Stimulated activated CD8-positive, alpha-beta memory T cell treated with anti-CD3 and anti-CD28 coated beads, Interleukin-15, amount 100 ng/mL, for 1 hour (primary cell): ENCODE measurements at regions not wholly inside any gene's neighbourhood (a gene's known extent, or its start where the extent isn't known, plus 50 kb on each side); places are given as distances from the start of the nearest gene placed in this dataset.
"Not testable (repeated sequence)": the region's sequence is repeated elsewhere in the genome, so short reads cannot be mapped to it uniquely, and the experiment has no call there.

Experiments
- DNase-seq: peaks from one replicate; pipeline ENCODE4 v3.0.0-alpha.2; 2020; ENCODE audit warnings: low read depth

DNA sequence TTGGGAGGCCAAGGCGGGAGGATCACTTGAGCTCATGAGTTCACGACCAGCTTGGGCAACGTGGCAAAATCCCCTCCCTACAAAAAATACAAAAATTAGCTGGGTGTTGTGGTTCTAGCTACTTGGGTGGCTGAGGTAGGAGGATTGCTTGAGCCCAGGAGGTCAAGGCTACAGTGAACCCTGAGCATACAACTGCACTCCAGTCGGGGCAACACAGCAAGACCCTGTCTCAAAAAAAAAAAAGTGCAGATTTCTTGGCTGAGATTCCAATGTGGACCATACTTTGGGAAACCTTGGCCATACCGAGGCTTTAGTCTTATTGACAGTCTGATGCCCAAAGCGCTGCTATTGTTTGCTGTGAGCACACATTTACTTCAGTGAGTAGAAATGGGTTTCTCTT lies 113.6 kb upstream of the CLINT1 start:
- no peak for DNase-seq

DNA sequence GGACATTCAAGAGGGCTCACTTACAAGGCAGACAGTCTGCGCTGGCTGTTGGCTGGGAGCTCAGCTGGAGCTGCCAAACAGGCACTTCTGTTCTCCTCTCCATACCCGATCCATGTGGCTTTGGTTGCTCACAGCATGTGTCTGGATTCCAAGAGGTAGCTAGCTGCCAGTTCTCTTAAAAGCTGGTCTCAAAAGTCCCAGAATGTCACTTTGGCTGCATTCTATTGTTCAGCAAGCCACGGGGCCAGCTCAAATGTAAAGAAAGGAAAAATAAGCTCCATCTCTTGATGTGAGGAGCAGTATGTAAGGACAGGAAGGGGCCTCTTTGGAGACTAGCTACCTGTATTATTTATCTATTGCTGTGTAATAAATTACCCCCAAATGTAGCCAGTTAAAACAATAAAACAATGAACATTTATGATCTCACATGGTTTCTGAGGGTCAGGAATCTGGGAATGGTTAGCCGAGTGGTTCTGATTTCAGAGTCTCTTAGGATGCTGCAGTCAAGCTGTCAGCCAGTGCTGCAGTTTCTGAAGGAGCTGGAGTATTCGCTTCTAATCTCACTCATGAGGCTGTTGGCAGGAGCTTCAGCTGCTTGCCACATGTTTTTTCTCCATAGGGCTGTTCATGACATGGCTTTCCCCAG lies 112.7 kb upstream of the CLINT1 start:
- DNase-seq = no peak

DNA sequence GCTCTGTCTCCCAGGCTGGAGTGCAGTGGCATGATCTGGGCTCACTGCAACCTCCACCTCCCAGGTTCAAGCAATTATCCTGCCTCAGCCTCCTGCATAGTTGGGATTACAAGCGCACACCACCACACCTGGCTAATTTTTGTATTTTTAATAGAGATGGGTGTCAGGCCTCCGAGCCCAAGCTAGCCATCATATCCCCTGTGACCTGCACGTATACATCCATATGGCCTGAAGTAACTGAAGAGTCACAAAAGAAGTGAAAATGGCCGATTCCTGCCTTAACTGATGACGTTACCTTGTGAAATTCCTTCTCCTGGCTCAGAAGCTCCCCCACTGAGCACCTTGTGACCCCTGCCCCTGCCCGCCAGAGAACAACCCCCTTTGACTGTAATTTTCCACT lies 109.6 kb upstream of the CLINT1 start:
- DNase-seq = not testable (repeated sequence)

- no peak for DNase-seq
These were observed 107.0 kb upstream of the CLINT1 start for GRCh38 chr5:157965989-157966388.

GRCh38 chr5:157965040-157965678 lies 106.2 kb upstream of the CLINT1 start:
- no peak for DNase-seq

DNA sequence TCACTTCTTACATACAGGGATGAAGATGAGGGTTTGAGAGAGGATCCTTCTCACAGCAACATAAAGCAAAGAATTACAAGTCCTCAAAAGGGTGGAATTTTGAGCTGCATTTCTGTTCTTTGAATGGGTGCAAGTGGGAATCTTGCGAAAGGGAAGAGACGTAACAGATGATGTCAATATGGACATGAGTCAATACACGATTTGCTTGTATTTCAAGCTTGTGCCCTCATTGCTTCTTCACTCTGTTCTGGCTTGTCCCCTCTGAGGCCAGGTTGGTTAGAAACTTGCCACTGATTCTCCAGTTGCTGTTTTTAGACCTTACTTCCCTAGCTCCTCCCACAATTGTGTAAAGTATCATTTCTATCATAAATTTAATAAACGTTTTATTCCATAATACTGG lies 104.8 kb upstream of the CLINT1 start:
- DNase-seq = no peak

DNA sequence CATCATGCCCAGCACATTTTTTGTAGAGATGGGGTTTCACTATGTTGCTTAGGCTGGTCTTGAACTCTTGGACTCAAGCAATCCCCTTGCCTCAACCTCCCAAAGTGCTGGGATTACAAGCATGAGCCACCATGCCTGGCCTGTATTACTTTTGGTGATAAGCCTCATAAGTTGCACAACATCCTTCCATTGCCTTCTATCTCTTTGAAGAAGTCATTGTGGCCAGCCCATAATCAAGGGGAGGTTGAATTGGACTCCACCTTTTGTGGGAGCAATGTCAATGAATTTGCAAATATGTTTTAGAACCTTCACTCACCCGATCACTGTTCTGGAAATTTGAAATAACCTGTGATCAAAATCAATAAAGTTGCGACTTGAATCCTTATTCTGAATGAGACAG lies 104.3 kb upstream of the CLINT1 start:
- DNase-seq = no peak

DNA sequence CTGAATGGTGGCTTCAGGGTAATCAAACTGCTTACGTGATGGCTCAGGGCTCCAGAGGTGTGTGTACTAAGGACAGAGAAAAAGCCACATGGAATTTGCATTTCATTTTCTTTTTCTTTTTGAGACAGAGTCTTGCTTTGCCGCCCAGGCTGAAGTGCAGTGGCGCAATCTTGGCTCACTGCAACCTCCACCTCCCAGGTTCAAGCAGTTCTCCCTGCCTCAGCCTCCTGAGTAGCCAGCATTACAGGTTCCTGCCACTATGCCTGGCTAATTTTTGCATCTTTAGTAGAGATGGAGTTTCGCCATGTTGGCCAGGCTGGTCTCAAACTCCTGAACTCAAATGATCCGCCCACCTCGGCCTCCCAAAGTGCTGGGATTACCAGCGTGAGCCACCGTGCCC lies 103.7 kb upstream of the CLINT1 start:
- not testable (repeated sequence) for DNase-seq

DNA sequence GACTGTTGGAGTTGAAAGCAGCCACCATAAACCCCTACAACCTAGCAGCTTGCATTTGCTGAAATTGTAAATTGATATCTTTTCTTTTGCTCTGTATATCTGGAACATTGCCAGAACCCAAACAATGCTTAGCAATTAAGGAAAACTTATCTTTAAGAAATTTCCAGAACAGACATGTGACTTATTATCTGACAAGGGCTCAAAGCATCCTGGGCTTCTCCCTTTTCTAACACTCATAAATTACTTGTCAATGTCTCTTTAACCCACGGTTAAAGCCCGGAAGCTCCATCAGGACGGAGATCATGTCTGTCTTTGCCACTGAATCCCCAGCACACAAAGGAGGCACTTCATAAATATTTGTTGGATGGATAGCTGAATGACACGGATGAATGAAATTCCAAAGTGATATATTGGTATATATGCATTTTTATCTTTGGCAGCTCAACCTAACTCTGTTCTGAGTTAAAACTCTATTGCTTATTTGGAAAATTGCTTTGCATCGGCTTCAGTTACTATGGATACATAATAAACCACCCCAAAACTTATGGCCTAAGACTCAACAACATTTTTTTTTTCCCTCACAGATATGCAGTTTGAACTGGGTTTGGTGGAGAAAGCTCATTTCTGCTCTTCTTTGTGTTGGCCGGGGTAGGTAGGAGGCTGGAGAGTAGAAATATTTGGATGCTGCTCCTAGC lies 103.1 kb upstream of the CLINT1 start:
- DNase-seq = no peak

GRCh38 chr5:157961176-157961575 lies 102.2 kb upstream of the CLINT1 start:
- DNase-seq = no peak

DNA sequence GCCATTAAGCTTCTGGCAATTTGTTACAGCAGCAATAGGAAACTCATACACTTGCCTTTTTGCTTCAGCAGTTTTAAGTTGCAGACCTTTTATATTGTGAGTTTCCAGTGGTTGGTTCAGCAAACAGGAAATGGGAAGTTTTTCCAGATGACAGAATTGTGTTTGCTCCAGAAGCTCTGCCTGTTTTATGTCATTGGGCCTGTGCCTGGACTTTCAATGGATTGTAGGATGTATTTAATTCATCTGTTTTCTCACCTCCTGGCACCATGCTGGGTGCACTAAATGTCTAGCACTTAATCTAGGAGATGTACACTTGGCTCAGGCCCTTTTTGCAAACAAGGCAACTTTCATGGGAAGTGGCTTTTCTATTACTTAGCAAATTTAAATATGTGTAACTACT lies 100.4 kb upstream of the CLINT1 start:
- DNase-seq = no peak

DNA sequence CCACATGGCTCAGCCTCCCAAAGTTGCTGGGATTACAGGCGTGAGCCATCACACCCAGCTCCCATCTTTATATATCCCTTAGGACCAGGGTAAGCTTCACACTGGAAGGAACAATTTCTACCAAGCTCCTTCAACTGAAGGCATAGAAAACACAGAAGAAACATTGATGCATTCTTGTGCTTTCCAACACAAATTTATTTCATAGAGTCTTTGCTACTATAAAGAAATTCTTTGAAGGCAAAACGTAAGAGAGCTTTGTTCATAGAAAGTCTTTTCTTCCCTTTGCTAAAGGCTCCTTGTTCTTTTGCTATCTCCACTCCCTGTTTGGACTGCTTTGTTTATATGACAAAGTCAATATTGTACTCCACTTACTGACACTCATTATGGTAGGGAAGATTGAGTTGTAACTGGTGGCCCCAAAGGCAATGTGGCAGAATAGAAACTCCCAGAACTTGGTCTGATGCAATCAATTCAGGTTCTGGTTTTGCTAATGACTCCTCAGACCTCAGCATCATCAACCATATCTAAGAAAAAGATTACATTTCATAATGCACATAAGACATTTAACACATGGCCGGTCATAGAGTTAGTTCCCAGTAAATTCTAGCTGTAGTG lies 97.4 kb upstream of the CLINT1 start:
- DNase-seq = no peak

GRCh38 chr5:157955541-157956172 lies 96.7 kb upstream of the CLINT1 start:
- DNase-seq = no peak

DNA sequence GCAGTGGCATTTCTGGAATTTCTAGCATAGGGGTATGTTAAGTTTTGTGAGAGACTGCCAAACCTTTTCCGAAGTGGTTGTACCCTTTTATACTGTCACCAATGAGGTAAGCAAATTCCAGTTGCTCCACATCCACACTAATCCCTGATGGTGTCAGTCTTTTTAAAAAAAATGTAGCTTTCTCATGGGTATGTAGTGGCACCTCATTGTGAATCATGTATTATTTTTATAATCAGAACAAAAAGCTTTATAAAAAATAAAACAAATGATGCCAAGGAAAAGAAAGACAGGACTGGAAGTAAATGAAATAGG lies 93.4 kb upstream of the CLINT1 start:
- no peak for DNase-seq

GRCh38 chr5:157951673-157952373 lies 92.9 kb upstream of the CLINT1 start:
- DNase-seq = no peak

GRCh38 chr5:157949520-157949919 lies 90.6 kb upstream of the CLINT1 start:
- no peak for DNase-seq

DNA sequence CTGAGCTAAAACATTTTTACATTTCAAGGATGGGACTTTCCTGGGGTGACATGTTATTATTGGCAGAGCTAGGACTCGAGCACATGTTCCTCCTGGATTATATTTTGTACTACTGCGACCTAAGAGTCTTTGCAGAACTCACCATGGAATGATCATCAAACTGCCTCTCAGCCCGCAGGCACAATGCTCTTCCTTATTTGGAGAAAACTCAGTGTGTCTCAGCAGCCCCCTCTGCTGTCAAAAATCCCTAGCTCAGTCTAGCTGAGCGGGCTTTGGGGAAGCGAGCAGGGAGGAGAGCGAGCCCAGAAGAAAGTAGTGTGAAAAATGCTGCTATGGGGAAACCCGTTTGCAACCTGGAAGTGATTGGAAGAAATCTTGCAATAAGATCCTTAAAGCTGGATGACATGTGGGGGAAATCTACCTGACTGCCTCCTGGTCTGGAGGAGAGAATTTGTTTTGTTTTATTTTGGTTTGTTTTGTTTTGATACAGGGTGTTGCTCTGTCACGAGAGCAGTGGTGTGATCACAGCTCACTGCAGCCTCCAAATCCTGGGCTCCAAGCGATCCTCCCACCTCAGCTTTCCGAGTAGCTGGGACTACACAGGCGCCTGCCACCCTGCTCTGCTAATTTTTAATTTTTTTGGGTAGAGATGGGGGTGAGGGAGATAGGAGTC lies 89.9 kb upstream of the CLINT1 start:
- peak; percentile 67 for DNase-seq

- no peak for DNase-seq
These were observed 88.2 kb upstream of the CLINT1 start for GRCh38 chr5:157947156-157947555.

DNA sequence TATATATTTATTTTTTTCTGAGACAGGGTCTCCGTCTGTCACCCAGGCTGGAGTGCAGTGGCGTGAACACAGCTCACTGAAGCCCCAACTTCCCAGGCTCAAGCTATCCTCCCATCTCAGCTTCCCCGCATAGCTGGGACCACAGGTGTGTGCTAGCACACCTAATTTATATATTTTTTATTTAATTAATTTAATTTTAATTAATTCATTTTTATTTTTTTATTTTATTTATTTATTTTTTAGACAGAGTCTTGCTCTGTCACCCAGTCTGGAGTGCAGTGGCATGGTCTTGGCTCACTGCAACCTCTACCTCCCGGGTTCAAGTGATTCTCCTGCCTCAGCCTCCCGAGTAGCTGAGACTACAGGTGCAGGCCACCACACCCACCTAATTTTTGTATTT lies 86.9 kb upstream of the CLINT1 start:
- DNase-seq = not testable (repeated sequence)

- no peak for DNase-seq
These were observed 86.0 kb upstream of the CLINT1 start for GRCh38 chr5:157944938-157945337.

DNA sequence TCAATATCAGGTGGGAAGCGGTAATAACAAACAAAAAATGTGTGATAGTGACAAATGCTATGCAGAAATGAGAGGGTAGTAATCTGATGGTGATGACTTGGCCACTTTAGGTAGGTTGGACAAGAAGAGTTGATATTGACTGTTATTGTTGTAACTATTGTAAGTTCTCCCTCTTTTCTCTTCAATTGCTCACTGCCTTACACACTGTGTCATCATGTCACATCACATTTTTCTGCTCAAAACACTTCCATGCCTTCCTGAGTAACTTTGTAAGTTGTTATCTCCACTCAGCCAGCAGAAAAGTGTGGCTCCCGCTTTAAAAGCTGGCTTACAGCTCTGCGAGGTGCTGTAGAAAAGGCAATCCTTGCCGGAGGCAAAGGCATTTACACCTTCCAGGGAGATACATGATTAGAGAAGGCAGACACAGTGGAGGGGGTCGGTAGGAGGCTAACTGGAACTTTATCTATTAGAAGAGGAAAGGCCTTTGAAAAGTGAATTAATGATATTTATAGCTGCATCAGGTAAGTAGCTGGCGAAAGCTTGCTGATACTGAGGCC lies 85.2 kb upstream of the CLINT1 start:
- DNase-seq = no peak
